GM18511 (cell line): ENCODE measurements at regions not wholly inside any gene's neighbourhood (a gene's known extent, or its start where the extent isn't known, plus 50 kb on each side); places are given as distances from the start of the nearest gene placed in this dataset.
"Not testable (repeated sequence)": the region's sequence is repeated elsewhere in the genome, so short reads cannot be mapped to it uniquely, and the experiment has no call there.

Experiments used
- ATAC-seq: cut with Tn5 transposase; IDR thresholded peaks from one replicate; pipeline ENCODE4 v1.9.1; 2021; ENCODE audit warnings: mild to moderate bottlenecking, moderate library complexity; ENCODE audit not compliant: unreplicated experiment

DNA sequence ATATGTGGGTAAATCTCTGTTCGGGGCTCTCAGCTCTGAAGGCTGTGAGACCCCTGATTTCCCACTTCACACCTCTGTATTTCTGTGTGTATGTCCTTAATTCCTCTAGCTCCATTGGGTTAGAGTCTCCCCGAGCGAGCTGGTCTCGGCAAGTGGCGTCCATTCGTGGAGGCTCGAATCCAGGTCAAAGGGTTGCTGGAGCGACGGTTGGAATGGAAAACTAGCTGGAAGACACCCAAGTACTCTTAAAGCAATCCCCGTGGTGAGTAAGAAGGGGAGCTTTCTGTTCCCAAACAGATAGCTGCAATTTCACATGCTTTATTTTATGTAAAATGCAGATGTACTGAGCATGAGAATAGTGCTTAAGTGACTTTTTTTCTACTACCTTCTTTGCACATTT lies 277.5 kb upstream of the SGCG start:
- ATAC-seq, result no peak

DNA sequence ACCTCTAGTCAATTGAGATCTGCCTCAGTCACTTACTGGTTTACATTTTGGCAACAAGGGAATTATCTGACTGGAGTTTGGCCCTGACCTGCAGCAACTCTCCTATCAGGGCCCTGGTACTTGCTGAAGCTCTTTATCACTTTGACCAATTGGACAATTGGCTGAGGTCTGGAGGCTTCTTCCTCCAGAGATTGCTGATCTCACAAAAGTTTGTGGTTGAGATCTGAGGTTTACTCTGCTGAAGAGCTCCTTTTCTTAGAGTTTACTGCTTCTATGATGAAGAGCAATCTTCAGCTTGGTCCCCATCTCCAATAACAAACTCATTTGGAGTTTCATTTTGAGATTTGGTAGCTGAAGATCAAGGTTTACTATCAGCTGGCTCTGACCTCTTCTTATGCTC lies 276.9 kb upstream of the SGCG start:
- no peak for ATAC-seq

DNA sequence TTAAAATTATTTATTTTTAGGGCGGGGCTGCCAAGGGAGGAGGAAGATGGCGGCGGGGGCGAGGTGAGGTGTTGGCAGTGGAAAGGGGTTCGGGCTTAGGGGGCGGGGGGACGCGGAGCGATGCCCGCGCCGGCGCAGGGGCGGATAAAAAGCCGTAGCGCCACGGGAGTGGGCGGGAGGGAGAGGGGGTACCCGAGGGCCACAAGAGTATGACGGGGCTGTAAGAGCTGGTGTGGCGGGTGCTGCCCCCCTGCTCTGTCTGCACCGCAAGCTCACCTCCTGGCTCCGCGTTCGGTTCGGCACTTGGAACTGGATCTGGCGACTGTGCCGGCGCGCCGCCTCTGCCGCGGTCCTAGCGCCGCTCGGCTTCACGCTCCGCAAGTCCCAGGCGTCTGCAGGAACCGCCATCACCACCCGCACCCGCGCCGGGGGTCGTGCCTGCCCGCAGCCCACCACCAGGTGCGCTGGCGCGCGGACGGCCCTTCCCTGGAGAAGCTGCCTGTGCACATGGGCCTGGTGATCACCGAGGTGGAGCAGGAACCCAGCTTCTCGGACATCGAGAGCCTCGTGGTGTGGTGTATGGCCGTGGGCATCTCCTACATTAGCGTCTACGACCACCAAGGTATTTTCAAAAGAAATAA lies 265.2 kb upstream of the SGCG start:
- ATAC-seq, result peak; percentile 87

DNA sequence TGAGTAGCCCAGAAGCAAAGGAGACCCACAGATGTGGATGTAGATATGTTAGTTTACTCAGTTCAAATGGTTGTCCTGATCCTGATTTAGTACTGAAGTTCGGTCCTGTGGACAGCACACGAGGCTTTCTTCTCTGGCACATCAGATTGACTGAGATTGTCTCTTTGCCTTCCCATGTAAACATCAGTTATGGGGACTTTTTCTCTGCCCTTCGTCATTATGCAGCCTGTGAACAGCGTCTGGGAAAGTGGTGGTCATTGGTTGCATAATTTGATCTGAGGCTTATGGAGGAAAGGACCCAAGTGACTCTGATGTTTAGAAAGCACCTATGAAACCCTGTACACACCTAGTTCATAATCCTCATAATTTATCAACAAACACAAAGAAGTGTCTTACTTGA lies 264.5 kb upstream of the SGCG start:
- ATAC-seq, result peak; percentile 9

DNA sequence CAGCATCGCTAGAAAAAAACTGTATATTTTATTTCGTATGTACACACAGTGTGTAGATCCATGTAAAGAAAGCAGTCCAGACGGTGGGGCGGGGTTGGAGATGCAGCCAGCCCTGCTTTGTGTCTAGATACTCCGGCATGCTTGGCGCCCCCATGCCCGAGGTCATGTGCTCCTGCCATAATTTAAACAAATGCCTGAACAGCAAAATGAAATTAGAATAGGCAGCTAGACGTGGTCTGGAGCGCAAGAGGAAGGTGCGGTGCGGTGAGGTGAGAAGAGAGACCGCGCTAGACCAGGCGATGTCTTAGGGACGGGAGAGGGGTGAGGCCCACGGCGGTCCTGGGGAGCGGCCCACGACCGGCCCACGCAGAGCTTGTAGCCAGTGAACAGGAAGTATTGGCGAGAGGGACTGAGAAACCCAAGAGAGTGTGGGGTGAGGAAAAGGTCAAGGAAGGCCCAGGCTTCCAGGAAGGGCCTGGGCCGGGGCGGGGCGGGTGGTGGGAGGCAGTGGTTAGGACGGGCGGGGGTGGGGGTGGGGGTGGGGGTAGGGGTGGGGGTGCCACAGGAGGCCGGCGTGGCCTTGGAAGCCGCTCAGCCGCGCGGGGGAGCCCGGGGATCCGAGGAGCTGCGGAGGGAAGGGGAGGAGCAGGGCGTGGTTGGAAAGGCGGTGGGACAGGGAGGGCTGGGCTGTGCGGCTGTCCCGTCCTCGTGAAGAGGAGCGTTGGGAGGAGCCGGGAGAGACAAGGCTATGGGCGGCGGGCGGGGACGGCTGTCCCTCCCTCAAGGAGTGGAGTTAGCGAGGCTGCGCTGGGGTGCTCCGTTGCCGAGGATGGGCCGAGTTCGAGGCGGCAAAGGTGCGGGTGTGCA lies 254.7 kb upstream of the SGCG start:
- ATAC-seq, result peak; percentile 35

DNA sequence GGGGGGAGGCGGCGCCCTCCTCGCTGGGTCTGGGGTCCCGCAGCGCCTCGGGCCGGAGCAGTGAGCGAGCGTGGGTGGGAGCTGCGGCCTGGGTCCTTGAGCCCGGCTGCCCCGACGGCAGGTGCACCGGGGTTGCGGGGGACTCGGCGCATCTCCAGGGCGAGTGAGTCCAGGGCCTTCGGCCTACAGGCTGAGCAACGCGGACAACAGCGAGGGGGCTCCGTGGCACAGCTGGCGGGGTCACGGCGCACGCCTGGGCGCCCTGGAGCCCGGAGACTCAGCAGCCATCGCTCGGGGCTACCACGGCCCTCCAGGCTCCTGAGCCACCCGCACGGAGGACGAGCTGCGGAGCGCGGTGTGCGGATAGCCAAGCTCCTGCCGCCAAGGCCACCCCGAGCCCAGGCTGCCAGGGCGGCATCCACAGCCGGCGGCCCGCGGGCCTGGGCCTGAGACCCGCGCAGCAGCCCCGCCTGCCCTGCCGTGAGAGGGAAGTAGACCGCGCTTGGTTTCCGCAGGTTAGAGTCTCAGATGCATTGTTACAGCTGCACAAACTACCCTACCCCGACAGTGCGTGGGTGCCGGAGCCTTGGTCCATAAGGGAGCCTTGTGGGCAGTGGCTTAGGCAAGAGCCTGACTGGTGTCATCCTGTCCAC lies 253.9 kb upstream of the SGCG start:
- peak; percentile 77 for ATAC-seq

DNA sequence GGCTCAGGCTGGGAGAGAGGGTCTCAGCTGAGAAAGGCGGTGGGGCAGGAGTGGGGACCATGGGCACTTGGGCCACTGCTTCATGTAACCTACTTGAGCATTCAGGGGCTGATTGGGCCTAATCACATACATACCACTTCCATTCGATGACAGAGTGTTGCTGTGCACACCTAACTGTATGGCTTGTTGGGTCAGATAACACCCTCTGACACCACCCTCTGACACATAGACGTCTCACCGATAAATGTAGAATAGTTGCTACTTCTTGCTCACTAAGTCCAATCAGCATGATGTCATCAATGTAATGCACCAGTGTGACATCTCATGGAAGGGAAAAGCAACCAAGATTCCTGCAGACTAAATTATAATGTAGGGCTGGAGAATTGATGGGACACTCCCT lies 252.9 kb upstream of the SGCG start:
- not testable (repeated sequence) for ATAC-seq

DNA sequence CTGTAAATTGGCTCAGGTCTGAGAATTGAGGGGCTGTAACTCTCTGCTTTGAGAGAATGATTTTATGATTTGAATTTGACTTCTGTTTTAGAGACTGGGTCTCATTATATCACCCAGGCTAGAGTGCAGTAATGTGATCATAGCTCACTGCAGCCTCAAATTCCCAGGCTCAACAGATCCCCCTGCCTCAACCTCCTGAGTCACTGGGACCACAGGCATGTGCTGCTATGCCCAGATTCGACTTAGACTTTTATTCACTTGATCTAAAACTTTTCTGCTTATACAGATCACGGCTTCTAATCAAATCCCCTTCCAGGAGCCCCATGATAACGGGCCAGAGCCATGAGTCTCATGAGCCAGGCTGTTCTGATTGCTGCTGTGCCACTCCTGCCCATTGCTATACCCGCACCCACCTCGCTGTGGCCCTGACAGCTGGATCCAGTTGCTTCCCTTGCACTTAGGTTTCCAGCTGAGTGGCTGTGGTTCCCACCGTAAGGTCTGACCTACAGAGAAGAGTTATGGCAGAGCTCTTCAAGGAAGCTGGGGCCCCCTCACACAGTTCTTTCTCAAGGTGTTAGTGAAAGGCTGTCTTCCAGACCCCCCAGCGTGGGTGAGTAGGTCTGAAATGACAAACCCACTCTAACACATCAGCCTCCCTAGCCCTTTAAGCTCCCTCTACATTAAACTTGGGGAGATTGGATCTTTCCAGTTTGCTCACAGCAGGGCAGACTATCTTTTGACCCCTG lies 251.2 kb upstream of the SGCG start:
- no peak for ATAC-seq

DNA sequence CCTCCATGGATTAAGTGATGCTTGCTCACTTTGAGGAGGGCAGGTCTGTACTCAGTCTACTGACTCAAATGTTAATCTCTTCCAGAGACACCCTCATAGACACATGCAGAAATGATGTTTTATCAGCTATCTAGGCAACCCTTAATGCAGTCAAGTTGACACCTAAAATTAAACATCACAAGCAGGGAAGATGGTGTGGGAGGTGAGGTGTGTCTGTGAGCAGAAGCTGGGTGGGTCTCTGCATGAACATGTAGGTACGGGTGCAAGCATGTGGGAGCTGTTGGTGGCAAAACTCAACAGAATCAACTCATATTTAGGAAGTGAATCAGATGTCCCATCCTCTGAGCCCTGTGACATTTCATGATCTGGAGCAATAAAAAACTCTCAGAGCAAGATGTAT lies 249.2 kb upstream of the SGCG start:
- no peak for ATAC-seq

DNA sequence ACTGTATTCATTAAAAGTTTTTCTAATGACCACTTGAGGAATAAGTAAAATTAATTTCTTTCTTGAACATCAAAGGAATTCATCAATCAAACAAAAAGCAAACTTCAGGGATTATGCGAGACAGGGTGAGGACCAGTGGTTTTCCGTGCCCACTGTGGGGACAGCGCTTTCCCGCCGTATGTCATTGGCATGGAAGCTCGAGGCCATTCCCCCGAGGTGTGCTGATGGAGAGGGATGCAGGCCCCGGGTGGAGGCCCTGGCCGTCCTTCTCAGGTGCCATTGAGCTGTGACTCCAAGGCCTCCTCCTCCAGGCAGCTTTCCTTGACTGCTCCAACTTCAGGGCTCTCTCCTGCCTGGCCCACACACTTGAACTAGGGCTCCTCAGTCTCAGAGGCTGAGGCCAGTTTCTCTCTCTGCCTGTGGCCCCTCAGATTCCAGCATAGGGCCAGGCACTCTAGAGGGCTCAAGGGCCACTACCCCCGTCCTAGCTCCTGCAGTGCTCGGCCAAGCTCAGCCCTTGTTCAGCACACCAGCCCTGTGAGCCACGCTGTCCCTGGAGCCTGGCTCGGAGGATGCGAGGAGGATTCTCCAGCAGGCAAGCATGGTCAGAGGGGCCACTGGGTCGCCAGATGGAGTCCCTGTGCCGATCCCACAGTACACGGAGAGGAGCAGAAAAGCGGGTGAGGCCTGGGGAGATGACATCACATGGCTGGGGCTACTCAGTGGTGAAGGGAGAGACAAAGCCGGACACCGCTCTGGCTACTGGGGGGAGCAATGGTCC lies 248.0 kb upstream of the SGCG start:
- not testable (repeated sequence) for ATAC-seq

DNA sequence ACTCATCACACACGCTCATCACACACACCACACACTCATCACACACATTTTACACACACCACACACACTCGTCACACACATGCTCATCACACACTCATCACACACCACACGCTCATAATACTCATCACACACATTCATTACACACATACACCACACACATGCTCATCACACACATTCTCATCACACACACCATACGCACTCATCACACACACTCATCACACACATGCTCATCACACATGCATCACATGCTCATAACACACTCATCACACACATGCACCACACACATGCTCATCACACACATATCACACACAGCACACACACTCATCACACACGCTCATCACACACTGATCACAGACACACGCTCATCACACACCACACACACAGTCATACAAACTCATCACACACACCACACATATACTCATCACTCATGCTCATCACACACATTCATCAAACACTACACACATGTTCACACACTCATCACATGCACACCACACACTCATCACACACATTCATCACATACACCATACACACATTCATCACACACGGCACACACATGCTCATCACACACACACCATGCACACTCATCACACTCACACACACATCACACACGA lies 247.1 kb upstream of the SGCG start:
- no peak for ATAC-seq

DNA sequence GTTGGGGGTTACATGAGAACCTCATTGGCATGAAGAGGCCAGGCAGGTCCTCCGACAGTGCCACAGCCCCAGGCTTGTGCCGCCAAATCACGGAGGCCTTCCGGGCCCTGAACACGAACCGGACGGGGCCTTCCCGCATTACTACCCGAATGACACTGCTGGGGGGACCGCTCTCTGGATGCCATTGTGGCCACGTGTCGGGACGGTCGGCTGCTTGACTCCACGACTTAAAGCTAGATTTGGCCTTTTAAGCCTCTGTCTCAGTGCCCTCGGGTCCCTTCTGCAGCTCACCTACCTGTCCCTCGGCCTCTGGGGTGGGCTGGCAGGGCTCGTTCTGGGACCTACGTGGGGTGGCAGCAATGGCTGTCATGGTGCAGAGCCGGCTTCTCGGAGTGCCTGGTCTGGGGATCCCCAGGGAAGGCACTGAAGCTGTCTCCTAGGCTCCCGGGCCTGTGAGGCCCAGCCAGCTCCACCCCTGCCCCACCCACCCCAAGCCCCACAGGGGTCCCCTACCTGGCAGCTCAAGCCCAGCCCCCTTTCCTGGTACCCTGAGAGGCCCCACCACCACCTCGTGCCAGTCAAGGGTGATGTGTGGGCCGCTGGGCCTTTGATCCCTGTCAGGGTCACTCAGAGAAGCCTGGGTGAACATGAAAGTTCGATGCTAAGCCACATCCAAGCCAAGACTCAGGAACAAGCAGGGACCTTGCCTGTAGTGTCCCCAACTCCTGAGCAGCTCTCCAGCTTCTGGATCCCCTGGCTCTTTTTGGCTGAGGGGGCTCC lies 245.8 kb upstream of the SGCG start:
- ATAC-seq, result no peak

DNA sequence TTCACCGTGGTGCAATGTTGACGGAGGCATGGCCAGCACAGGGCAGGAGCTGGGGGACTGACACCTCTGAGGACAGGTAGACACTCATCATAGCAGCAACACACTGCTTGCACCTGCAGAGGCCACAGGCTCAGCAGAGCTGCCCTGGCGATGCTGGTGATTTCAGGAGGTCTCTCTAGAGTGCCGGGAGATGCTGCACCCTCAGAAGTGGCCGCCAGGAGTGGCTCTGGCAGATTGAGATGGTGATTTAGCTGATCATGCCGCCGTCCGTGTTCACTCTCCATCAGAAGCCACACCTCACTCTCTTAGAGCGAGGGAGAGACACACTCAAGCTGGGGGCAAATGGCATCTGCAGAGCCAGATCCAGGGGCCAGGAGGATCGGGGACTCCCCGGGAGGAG lies 244.6 kb upstream of the SGCG start:
- ATAC-seq, result no peak

DNA sequence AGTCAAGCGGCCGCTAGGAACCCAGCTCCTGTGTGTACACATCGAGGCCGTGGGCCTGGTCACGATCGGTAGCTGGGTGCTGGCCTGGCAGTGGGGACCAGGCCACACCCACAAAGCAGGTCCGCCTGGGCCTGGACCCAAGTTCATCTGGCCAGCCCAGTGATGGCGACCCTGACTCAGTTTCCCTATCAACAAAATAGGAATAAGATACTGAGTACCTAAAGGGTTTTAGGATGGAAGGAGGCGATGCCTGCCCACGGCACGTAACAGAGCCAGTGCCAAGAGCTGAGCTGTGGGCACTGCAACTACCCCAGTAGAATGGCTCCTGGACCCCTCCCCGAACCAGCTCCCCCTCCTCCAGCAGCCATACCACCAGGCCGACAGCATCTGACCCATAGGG lies 243.5 kb upstream of the SGCG start:
- no peak for ATAC-seq

DNA sequence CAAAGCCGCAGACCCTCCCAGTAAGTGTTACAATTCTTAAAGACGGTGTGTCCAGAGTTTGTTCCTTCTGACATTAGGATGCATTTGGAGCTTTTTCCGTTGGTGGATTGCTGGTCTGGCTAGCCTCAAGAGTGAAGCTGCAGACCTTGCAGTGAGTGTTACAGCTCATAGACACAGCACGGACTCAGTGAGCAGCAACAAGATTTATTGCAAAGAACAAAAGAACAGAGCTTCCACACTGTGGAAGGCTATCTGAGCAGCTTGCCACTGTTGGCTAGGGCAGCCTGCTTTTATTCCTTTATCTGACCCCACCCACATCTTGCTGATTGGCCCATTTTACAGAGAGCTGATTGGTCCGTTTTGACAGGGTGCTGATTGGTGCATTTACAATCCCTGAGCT lies 242.8 kb upstream of the SGCG start:
- no peak for ATAC-seq

DNA sequence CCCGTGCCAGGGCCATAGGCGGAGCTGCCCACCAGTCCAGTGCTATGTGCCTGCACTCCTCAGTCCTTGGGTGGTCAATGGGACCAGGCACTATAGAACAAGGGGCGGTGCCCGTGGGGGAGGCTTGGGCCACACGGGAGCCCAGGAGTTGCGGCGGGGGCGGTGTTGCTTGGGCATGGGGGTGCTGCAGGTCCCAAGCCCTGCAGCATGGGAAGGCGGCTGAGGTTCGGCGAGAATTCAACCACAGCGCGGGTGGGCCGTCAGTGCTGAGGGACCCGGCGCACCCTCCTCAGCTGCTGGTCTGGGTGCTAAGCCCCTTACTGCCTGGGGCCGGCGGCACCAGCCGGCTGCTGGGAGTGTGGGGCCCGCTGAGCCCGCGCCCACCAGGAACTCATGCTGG lies 242.2 kb upstream of the SGCG start:
- no peak for ATAC-seq

DNA sequence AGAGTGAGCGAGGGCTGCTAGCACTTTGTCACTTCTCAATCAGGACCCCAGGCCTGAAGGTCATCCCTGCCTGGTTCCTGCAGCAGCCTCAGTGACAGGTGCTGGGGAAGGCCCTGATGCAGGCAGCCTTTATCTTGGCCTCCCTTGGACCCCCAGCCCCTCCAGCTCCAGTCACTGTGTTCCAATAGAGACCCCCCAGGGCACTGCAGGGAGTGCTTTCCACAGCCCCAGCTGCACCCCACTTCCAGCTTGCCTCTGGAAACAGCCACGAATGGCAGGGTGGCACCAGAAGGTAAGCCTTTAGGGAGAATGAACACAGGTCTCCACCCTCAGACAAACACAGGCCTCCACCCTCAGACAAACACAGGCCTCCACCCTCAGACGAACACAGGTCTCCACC lies 241.6 kb upstream of the SGCG start:
- no peak for ATAC-seq

DNA sequence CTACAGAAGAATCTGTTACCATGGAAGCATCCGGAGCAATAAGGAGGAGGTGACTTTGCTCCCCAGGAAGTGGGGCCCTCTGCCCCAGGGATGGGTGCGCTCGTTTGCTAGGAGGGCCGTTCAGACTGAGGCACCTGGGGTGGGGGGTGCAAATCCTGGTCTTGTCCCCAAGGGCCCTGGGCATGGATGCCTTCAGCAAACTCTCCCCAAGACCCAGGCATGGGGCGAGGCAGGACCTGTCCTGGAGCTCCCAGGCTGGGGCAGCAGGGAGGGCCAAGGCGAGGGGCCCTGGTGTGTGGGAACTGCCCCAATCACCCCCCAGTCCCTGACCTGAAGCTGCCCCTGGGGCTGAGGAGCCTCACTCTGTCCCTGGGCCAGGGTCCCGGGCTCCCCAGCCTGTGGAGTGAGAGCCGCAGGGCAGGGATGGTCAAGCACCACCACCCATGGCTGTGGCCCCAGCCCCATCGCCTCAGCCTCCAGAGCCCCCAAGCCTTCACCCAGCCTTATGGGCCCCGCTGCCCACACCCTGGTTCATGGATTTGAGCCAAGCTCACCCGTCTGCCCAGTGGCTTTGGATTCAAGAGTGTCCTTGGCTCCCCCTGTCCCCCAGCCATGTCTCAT lies 240.6 kb upstream of the SGCG start:
- ATAC-seq, result no peak

DNA sequence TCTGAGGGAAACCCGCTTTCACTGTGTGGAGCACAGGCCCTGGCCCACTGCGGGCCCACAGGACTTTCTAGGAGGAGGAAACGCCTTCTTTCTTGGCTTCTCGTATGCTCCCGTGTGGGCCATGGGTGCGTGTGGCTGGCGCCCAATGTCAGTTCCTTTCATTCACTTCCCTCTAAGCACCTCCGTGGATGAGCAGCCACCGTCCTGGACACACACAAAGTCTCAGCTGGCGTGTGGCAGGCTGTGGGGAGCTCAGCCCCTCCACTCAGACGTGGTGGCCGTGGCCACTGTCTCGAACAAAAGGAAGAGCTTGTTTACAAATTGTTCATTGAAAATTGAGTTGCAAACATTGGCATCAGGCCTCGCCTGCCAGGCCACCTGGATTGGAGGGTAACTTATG lies 240.0 kb upstream of the SGCG start:
- ATAC-seq, result no peak
